Transverse colon (tissue), 4 donors: ENCODE measurements at regions not wholly inside any gene's neighbourhood (a gene's known extent, or its start where the extent isn't known, plus 50 kb on each side); places are given as distances from the start of the nearest gene placed in this dataset.

Source experiments
- CTCF ChIP-seq, 5 experiments: fragments of 200-600 bp in 3 of 5; fragments of 450-650 bp in 2 of 5; sonication (generic) in 3 of 5; IDR thresholded peaks; 1 replicate in 2 of 5; 2 replicates in 3 of 5; pipeline ENCODE4 v1.5.1; 2016 to 2017; ENCODE audit warnings: antibody characterized with exemption in 5 of 5, inconsistent platforms in 3 of 5, mild to moderate bottlenecking in 2 of 5, moderate library complexity in 1 of 5
- EP300 ChIP-seq: sonication (generic); formaldehyde crosslinking; IDR thresholded peaks from one replicate; pipeline ENCODE4 v1.6.1; 2017; ENCODE audit warnings: antibody characterized with exemption, low read depth
- POLR2A ChIP-seq: fragments of 450-650 bp; IDR thresholded peaks from one replicate; pipeline ENCODE4 v1.6.1; 2016; ENCODE audit warnings: antibody characterized with exemption, mild to moderate bottlenecking, moderate library complexity
- POLR2AphosphoS5 ChIP-seq, 3 donors: sonication (generic); formaldehyde crosslinking; IDR thresholded peaks; one replicate each; pipeline ENCODE4 v1.6.1; 2016; ENCODE audit warnings: antibody characterized with exemption in 3 of 3

- no peak for TF ChIP-seq CTCF (IDR thresholded peaks at IDR 0.05)
- no peak for TF ChIP-seq POLR2A
- TF ChIP-seq EP300 = no peak
- no peak for TF ChIP-seq POLR2AphosphoS5 (IDR thresholded peaks at IDR 0.05)
Observed at GRCh38 chr9:91502475-91502874, 78.8 kb upstream of the NFIL3 start.
